ENCODE measurements at regions not wholly inside any gene's neighbourhood (a gene's known extent, or its start where the extent isn't known, plus 50 kb on each side); places are given as distances from the start of the nearest gene placed in this dataset.

DNA sequence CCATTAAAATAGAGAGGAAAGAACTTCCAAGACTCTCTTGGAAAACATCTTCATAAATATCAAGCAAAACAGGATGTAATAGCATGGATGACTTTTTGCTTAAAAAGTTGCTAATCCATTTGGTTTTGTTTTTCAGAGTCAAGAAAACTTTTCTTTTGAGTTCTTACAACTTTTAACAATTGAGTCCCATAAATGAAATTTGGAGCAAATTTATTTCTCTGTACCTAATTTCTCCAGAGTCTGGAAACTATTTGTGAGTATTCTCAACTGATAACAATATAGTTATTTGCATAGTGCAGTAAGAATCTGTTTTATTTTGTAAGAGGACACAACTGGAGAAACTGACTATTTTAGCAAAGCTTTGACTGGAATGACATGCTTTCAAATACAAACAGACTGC lies 606.3 kb upstream of the IGFBP3 start:
- H3K4me3 Mint-ChIP-seq, result no peak overlapping the region
- H3K27ac Mint-ChIP-seq, result no peak overlapping the region
- TF ChIP-seq STAT1 (IDR thresholded peaks at IDR 0.05; ENCODE audit: unreplicated experiment) (no peak), NANOG (IDR thresholded peaks at IDR 0.05; ENCODE audit: borderline replicate concordance) (no peak), JUNB (IDR thresholded peaks at IDR 0.05; ENCODE audit: unreplicated experiment) (no peak), CREB1 (CRISPR knock-in tag; IDR thresholded peaks at IDR 0.05; ENCODE audit: low read depth) (no peak), ZNF331 (CRISPR knock-in tag; IDR thresholded peaks at IDR 0.05; ENCODE audit: low read depth) (no peak), EZH2phosphoT487 (IDR thresholded peaks at IDR 0.05; ENCODE audit: unreplicated experiment) (no peak), POLR2AphosphoS5 (IDR thresholded peaks at IDR 0.05; ENCODE audit: low read depth) (no peak)
- TF ChIP-seq, protein P1, sequence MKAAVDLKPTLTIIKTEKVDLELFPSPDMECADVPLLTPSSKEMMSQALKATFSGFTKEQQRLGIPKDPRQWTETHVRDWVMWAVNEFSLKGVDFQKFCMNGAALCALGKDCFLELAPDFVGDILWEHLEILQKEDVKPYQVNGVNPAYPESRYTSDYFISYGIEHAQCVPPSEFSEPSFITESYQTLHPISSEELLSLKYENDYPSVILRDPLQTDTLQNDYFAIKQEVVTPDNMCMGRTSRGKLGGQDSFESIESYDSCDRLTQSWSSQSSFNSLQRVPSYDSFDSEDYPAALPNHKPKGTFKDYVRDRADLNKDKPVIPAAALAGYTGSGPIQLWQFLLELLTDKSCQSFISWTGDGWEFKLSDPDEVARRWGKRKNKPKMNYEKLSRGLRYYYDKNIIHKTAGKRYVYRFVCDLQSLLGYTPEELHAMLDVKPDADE (IDR thresholded peaks at IDR 0.05), result no peak
- TF ChIP-seq, protein P2, sequence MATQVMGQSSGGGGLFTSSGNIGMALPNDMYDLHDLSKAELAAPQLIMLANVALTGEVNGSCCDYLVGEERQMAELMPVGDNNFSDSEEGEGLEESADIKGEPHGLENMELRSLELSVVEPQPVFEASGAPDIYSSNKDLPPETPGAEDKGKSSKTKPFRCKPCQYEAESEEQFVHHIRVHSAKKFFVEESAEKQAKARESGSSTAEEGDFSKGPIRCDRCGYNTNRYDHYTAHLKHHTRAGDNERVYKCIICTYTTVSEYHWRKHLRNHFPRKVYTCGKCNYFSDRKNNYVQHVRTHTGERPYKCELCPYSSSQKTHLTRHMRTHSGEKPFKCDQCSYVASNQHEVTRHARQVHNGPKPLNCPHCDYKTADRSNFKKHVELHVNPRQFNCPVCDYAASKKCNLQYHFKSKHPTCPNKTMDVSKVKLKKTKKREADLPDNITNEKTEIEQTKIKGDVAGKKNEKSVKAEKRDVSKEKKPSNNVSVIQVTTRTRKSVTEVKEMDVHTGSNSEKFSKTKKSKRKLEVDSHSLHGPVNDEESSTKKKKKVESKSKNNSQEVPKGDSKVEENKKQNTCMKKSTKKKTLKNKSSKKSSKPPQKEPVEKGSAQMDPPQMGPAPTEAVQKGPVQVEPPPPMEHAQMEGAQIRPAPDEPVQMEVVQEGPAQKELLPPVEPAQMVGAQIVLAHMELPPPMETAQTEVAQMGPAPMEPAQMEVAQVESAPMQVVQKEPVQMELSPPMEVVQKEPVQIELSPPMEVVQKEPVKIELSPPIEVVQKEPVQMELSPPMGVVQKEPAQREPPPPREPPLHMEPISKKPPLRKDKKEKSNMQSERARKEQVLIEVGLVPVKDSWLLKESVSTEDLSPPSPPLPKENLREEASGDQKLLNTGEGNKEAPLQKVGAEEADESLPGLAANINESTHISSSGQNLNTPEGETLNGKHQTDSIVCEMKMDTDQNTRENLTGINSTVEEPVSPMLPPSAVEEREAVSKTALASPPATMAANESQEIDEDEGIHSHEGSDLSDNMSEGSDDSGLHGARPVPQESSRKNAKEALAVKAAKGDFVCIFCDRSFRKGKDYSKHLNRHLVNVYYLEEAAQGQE (IDR thresholded peaks at IDR 0.05; ENCODE audit: unreplicated experiment), result no peak
- TF ChIP-seq, protein P3, sequence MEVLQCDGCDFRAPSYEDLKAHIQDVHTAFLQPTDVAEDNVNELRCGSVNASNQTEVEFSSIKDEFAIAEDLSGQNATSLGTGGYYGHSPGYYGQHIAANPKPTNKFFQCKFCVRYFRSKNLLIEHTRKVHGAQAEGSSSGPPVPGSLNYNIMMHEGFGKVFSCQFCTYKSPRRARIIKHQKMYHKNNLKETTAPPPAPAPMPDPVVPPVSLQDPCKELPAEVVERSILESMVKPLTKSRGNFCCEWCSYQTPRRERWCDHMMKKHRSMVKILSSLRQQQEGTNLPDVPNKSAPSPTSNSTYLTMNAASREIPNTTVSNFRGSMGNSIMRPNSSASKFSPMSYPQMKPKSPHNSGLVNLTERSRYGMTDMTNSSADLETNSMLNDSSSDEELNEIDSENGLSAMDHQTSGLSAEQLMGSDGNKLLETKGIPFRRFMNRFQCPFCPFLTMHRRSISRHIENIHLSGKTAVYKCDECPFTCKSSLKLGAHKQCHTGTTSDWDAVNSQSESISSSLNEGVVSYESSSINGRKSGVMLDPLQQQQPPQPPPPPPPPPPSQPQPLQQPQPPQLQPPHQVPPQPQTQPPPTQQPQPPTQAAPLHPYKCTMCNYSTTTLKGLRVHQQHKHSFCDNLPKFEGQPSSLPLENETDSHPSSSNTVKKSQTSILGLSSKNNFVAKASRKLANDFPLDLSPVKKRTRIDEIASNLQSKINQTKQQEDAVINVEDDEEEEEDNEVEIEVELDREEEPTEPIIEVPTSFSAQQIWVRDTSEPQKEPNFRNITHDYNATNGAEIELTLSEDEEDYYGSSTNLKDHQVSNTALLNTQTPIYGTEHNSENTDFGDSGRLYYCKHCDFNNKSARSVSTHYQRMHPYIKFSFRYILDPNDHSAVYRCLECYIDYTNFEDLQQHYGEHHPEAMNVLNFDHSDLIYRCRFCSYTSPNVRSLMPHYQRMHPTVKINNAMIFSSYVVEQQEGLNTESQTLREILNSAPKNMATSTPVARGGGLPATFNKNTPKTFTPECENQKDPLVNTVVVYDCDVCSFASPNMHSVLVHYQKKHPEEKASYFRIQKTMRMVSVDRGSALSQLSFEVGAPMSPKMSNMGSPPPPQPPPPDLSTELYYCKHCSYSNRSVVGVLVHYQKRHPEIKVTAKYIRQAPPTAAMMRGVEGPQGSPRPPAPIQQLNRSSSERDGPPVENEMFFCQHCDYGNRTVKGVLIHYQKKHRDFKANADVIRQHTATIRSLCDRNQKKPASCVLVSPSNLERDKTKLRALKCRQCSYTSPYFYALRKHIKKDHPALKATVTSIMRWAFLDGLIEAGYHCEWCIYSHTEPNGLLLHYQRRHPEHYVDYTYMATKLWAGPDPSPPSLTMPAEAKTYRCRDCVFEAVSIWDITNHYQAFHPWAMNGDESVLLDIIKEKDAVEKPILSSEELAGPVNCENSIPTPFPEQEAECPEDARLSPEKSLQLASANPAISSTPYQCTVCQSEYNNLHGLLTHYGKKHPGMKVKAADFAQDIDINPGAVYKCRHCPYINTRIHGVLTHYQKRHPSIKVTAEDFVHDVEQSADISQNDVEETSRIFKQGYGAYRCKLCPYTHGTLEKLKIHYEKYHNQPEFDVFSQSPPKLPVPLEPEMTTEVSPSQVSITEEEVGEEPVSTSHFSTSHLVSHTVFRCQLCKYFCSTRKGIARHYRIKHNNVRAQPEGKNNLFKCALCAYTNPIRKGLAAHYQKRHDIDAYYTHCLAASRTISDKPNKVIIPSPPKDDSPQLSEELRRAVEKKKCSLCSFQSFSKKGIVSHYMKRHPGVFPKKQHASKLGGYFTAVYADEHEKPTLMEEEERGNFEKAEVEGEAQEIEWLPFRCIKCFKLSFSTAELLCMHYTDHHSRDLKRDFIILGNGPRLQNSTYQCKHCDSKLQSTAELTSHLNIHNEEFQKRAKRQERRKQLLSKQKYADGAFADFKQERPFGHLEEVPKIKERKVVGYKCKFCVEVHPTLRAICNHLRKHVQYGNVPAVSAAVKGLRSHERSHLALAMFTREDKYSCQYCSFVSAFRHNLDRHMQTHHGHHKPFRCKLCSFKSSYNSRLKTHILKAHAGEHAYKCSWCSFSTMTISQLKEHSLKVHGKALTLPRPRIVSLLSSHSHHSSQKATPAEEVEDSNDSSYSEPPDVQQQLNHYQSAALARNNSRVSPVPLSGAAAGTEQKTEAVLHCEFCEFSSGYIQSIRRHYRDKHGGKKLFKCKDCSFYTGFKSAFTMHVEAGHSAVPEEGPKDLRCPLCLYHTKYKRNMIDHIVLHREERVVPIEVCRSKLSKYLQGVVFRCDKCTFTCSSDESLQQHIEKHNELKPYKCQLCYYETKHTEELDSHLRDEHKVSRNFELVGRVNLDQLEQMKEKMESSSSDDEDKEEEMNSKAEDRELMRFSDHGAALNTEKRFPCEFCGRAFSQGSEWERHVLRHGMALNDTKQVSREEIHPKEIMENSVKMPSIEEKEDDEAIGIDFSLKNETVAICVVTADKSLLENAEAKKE (CRISPR knock-in tag; IDR thresholded peaks at IDR 0.05), result no peak
- no peak overlapping the region for H3K4me2 ChIP-seq
- DNase-seq (ENCODE audit: low spot score), result no peak
- no peak overlapping the region for H3K27ac ChIP-seq (ENCODE audit: low read depth)
- H3K4me3 ChIP-seq, result no peak overlapping the region
- H3K4me1 Mint-ChIP-seq, result no peaks in the 10 kb centered on the region
- H3K9me3 Mint-ChIP-seq, result peaks cover 30% of the 10 kb centered on the region
- no peaks in the 10 kb centered on the region for H3K27me3 Mint-ChIP-seq (ENCODE audit: insufficient read depth, low read depth, poor library complexity)
- ATAC-seq, result no peak
- H3K79me2 ChIP-seq (replicated peaks; ENCODE audit: insufficient read depth), result no peaks in the 10 kb centered on the region
- peaks cover 10% of the 10 kb centered on the region; the same call in 2 of the 3 replicates for H3K36me3 Mint-ChIP-seq (ENCODE audit: low read depth)
- H4K20me1 ChIP-seq (replicated peaks; ENCODE audit: insufficient read depth), result no peaks in the 10 kb centered on the region
- no peaks in the 10 kb centered on the region; the same call in 1 of the 2 replicates for H3K36me3 ChIP-seq (ENCODE audit: insufficient read depth)
- no peaks in the 10 kb centered on the region for H3K4me1 ChIP-seq (ENCODE audit: insufficient read depth)
- H3K27me3 ChIP-seq (ENCODE audit: insufficient read depth), result no peaks in the 10 kb centered on the region
- no peaks in the 10 kb centered on the region; the same call in 1 of the 2 replicates for H3K9me2 ChIP-seq (ENCODE audit: insufficient read depth)
- no peaks in the 10 kb centered on the region for H3F3A ChIP-seq (replicated peaks; ENCODE audit: low read depth)
- no peak overlapping the region for H2AFZ ChIP-seq
